ENCODE measurements at regions not wholly inside any gene's neighbourhood (a gene's known extent, or its start where the extent isn't known, plus 50 kb on each side); places are given as distances from the start of the nearest gene placed in this dataset.

DNA sequence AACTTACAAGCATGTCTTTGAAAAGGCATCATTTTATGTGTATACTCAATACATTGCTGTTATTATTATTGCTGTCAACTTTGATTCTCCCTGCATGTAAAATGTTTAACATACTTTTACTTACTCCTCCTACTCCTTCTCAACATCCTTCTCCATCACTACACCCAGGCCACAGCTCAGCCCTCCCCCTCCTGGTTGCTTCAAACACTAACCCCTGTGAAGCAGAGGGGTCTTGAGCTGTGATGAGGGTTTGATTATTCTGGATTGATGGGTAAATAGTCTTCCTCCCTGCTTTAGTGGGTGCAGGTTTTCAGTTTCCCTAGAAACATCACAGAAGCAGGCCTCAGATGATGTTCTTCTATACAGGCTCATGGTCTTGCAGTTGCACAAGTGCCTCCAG is 221.0 kb downstream of the OSR1 start:
- no peak overlapping the region for H3K4me3 ChIP-seq
- no peaks in the 10 kb centered on the region for H3K9me3 ChIP-seq
- H3K4me1 ChIP-seq = no peaks in the 10 kb centered on the region
- H3K27me3 ChIP-seq = no peaks in the 10 kb centered on the region
- ATAC-seq = no peak
- in situ Hi-C loops (cut with MboI; ENCODE audit: low sequenced_read_pairs in 4 of 4) (no loop called here), intact Hi-C loops (cut with DNase I; ENCODE audit: low total_unique reads) (no loop called here)
- H3K36me3 ChIP-seq = no peaks in the 10 kb centered on the region
- no peak for TF ChIP-seq POLR2A (IDR thresholded peaks at IDR 0.05)
- TF ChIP-seq, protein P1, sequence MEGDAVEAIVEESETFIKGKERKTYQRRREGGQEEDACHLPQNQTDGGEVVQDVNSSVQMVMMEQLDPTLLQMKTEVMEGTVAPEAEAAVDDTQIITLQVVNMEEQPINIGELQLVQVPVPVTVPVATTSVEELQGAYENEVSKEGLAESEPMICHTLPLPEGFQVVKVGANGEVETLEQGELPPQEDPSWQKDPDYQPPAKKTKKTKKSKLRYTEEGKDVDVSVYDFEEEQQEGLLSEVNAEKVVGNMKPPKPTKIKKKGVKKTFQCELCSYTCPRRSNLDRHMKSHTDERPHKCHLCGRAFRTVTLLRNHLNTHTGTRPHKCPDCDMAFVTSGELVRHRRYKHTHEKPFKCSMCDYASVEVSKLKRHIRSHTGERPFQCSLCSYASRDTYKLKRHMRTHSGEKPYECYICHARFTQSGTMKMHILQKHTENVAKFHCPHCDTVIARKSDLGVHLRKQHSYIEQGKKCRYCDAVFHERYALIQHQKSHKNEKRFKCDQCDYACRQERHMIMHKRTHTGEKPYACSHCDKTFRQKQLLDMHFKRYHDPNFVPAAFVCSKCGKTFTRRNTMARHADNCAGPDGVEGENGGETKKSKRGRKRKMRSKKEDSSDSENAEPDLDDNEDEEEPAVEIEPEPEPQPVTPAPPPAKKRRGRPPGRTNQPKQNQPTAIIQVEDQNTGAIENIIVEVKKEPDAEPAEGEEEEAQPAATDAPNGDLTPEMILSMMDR (IDR thresholded peaks at IDR 0.05 in 4 of 5, conservative IDR thresholded peaks at IDR 0.05 in 1 of 5) = no peak
- no peak overlapping the region for H3K27ac ChIP-seq
- DNase-seq = no peak

DNA sequence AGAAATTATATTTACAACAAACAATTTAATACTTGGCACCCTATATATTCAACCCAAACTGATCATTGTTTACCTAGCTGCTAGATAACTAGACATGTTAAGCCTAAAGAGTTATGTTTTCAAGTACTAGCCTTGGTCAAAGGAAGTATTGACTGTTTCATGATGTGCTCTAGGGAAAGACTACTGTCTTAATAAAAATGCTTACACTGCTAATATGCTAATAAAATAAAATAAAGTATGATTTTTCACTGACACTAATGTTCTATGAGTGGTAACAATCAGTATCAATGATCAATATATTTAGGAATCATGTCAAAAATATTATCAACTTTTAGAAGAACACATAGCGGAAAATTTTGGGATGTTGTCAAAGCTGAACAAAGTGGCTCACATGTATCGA is 225.5 kb downstream of the OSR1 start:
- no peaks in the 10 kb centered on the region for H3K36me3 ChIP-seq
- H3K4me1 ChIP-seq = no peaks in the 10 kb centered on the region
- no peak overlapping the region for H3K27ac ChIP-seq
- in situ Hi-C loops (cut with MboI; ENCODE audit: low sequenced_read_pairs in 4 of 4) (no loop called here), intact Hi-C loops (cut with DNase I; ENCODE audit: low total_unique reads) (no loop called here)
- no peaks in the 10 kb centered on the region for H3K27me3 ChIP-seq
- no peak overlapping the region for H3K4me3 ChIP-seq
- H3K9me3 ChIP-seq = no peaks in the 10 kb centered on the region
- ATAC-seq (no peak), DNase-seq (no peak)
- TF ChIP-seq, protein P1 (IDR thresholded peaks at IDR 0.05 in 4 of 5, conservative IDR thresholded peaks at IDR 0.05 in 1 of 5) = no peak

DNA sequence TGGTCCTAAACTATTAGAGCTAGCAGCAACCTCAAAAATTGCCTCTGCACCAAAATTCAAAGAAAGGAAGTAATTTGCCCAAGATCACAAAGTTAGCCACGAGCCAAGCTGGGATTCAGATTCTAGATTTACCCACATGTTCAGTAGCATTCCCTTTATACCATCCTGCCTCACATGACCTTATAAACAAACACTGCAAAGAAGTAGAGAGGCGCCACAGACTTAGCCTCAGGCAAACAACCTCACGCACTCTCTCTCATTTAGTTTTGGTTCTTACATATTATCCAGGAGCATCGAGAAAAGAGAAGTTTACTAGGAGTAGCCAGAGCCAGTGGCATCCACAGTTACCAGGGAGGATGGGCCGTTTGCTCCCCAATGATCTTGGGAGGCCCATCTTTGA is 226.6 kb downstream of the OSR1 start:
- intact Hi-C loops (cut with DNase I; ENCODE audit: low total_unique reads) (no loop called here), in situ Hi-C loops (cut with MboI; ENCODE audit: low sequenced_read_pairs in 4 of 4) (no loop called here)
- no peak for DNase-seq
- TF ChIP-seq POLR2A (IDR thresholded peaks at IDR 0.05) = no peak
- TF ChIP-seq, protein P1 (IDR thresholded peaks at IDR 0.05 in 4 of 5, conservative IDR thresholded peaks at IDR 0.05 in 1 of 5) = no peak
- H3K27me3 ChIP-seq = no peaks in the 10 kb centered on the region
- no peak overlapping the region for H3K4me3 ChIP-seq
- H3K9me3 ChIP-seq = no peaks in the 10 kb centered on the region
- ATAC-seq = no peak
- no peaks in the 10 kb centered on the region for H3K4me1 ChIP-seq
- no peak overlapping the region for H3K27ac ChIP-seq
- H3K36me3 ChIP-seq = no peaks in the 10 kb centered on the region

DNA sequence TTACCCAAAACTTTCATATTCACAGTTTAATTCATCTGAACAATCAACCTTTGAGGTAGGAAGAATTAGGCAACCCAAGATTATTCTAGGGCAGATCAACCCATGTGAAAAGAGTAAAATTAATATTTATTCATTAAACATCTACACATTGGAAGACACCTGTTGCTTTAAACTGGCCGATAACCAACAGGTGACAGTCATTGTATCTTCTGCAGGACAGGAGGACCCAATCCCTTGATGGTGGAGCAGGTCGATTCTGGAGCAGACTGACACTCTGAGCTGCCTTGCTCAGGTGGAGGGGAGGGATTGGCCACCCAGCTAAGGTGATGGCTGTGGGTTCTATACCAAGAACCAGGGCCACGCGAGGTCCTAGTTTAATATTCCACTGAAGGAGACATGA is 230.3 kb downstream of the OSR1 start:
- intact Hi-C loops (cut with DNase I; ENCODE audit: low total_unique reads) (no loop called here), in situ Hi-C loops (cut with MboI; ENCODE audit: low sequenced_read_pairs in 4 of 4) (no loop called here)

DNA sequence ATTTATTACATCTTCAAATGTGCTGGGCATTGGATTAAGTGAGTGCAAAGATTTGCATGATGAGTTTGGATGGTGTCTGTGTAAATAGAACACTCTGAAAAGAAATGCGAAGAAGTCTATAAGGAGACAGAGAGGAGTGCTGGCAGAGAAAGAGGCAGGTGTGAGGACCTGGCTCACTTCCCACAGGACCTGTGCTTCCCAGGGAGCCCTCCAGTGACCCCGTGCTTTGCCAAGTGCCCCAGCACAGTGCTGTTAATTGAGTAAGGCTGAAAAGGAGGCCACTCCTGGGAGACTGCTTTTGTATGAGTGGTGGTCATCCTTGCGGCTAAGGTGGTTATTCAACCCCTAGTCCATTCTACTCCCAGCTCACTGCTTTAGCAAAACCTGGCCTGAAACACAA is 230.8 kb downstream of the OSR1 start:
- Histone ChIP-seq H3K36me3 (no peaks in the 10 kb centered on the region), H3K9me3 (no peaks in the 10 kb centered on the region), H3K4me1 (no peaks in the 10 kb centered on the region), H3K27ac (no peak overlapping the region), H3K27me3 (no peaks in the 10 kb centered on the region), H3K4me3 (no peak overlapping the region)
- in situ Hi-C loops (cut with MboI; ENCODE audit: low sequenced_read_pairs in 4 of 4) (no loop called here), intact Hi-C loops (cut with DNase I; ENCODE audit: low total_unique reads) (no loop called here)
- TF ChIP-seq, protein P1 (IDR thresholded peaks at IDR 0.05 in 4 of 5, conservative IDR thresholded peaks at IDR 0.05 in 1 of 5) = no peak
- TF ChIP-seq POLR2A (IDR thresholded peaks at IDR 0.05) = no peak
- DNase-seq (no peak), ATAC-seq (no peak)

More for the DNA sequence above, 230.3 kb downstream of the OSR1 start:
- Histone ChIP-seq H3K4me3 (no peak overlapping the region), H3K27me3 (no peaks in the 10 kb centered on the region), H3K9me3 (no peaks in the 10 kb centered on the region), H3K36me3 (no peaks in the 10 kb centered on the region), H3K4me1 (no peaks in the 10 kb centered on the region), H3K27ac (no peak overlapping the region)
- no peak for TF ChIP-seq POLR2A (IDR thresholded peaks at IDR 0.05)
- TF ChIP-seq, protein P1 (IDR thresholded peaks at IDR 0.05 in 4 of 5, conservative IDR thresholded peaks at IDR 0.05 in 1 of 5) = no peak
- no peak for ATAC-seq
- DNase-seq = no peak
